Spleen (tissue), 11 donors: ENCODE measurements at regions not wholly inside any gene's neighbourhood (a gene's known extent, or its start where the extent isn't known, plus 50 kb on each side); places are given as distances from the start of the nearest gene placed in this dataset.

Experiments
- DNase-seq: peaks from one replicate; pipeline ENCODE4 v3.0.0-alpha.2; 2020
- H3K27ac ChIP-seq, 8 donors: fragments of 200-600 bp; sonication (generic) in 7 of 8; 1 replicate in 4 of 8; 2 replicates in 4 of 8; pipeline versions ENCODE4 v1.5.0 to v1.8.0; 2016 to 2021; ENCODE audit warnings: inconsistent platforms in 4 of 8, mild to moderate bottlenecking in 4 of 8, moderate library complexity in 1 of 8
- H3K27me3 ChIP-seq, 7 donors: fragments of 200-600 bp; sonication (generic) in 6 of 7; replicated peaks in 1 of 7; 1 replicate in 4 of 7; 2 replicates in 3 of 7; pipeline versions ENCODE4 v1.5.0 to v1.8.0; 2016 to 2021; ENCODE audit warnings: inconsistent platforms in 3 of 7, mild to moderate bottlenecking in 1 of 7
- H3K36me3 ChIP-seq, 6 donors: fragments of 200-600 bp; sonication (generic) in 5 of 6; 1 replicate in 4 of 6; 2 replicates in 2 of 6; pipeline versions ENCODE4 v1.5.0 to v1.8.0; 2016 to 2021; ENCODE audit warnings: inconsistent platforms in 2 of 6
- H3K4me1 ChIP-seq, 6 donors: fragments of 200-600 bp; sonication (generic) in 5 of 6; 1 replicate in 3 of 6; 2 replicates in 3 of 6; pipeline versions ENCODE4 v1.5.0 to v1.8.0; 2016 to 2021; ENCODE audit warnings: inconsistent platforms in 3 of 6
- H3K4me3 ChIP-seq, 8 donors: fragments of 200-600 bp; sonication (generic) in 7 of 8; 1 replicate in 4 of 8; 2 replicates in 4 of 8; pipeline versions ENCODE4 v1.5.0 to v1.8.0; 2016 to 2021; ENCODE audit warnings: inconsistent platforms in 4 of 8, mild to moderate bottlenecking in 4 of 8, moderate library complexity in 2 of 8
- H3K9me3 ChIP-seq, 8 donors: fragments of 200-600 bp; sonication (generic) in 7 of 8; 1 replicate in 4 of 8; 2 replicates in 4 of 8; pipeline versions ENCODE4 v1.5.0 to v1.8.0; 2016 to 2021; ENCODE audit warnings: inconsistent platforms in 4 of 8
- POLR2A ChIP-seq, 3 donors: fragments of 450-650 bp; IDR thresholded peaks; one replicate each; pipeline ENCODE4 v1.5.1; 2017; ENCODE audit warnings: antibody characterized with exemption in 3 of 3, mild to moderate bottlenecking in 1 of 3
- POLR2AphosphoS5 ChIP-seq, 3 donors: sonication (generic); formaldehyde crosslinking; IDR thresholded peaks; one replicate each; pipeline ENCODE4 v1.5.1; 2017; ENCODE audit warnings: antibody characterized with exemption in 3 of 3
- WGBS, 5 donors: extraction: QIAGEN DNeasy Blood & Tissue Kit in 3 of 5; methylation state at CpG; one replicate each; pipeline versions ENCODE4 v1.1.5 to v1.1.7; 2013 to 2018; 5-methylcytosine and 5-hydroxymethylcytosine counted together
- intact Hi-C: fragments of 100-400 bp; cut with DNase I; formaldehyde crosslinking; loops from one replicate; pipeline ENCODE4 v1.15.0; 2023; ENCODE audit warnings: low total_unique reads
- TF ChIP-seq, protein P1 (sequence below), 11 experiments: fragments of 200-600 bp in 7 of 11; fragments of 450-650 bp in 4 of 11; sonication (generic) in 4 of 11; IDR thresholded peaks in 8 of 11; conservative IDR thresholded peaks in 3 of 11; 1 replicate in 7 of 11; 2 replicates in 4 of 11; pipeline versions ENCODE4 v1.4.0 to v1.8.0; 2016 to 2021; ENCODE audit warnings: antibody characterized with exemption in 11 of 11, inconsistent platforms in 4 of 11, mild to moderate bottlenecking in 1 of 11
- donor health status: healthy with polysubstance abuse.
- donor health status: DM: no; HTN: no; CAD: no; lungs with moderate emphysema.
- donor health status: DM: no; HTN: no; CAD: no.
- donor health status: Bipolar disorder and iron deficiency.
- donor health status: healthy.
- donor health status: DM: no; HTN: no; CAD: no.
- donor health status: DM: yes; HTN: yes; CAD: no.

- 70 to 88% (median 75%) methylated on average over 2 of the region's 2 CpGs for WGBS, 5 donors
- intact Hi-C loops: no loop called here
- no peak for DNase-seq
- TF ChIP-seq POLR2AphosphoS5 (IDR thresholded peaks at IDR 0.05) (no peak), POLR2A (IDR thresholded peaks at IDR 0.05) (no peak)
- TF ChIP-seq, protein P1, sequence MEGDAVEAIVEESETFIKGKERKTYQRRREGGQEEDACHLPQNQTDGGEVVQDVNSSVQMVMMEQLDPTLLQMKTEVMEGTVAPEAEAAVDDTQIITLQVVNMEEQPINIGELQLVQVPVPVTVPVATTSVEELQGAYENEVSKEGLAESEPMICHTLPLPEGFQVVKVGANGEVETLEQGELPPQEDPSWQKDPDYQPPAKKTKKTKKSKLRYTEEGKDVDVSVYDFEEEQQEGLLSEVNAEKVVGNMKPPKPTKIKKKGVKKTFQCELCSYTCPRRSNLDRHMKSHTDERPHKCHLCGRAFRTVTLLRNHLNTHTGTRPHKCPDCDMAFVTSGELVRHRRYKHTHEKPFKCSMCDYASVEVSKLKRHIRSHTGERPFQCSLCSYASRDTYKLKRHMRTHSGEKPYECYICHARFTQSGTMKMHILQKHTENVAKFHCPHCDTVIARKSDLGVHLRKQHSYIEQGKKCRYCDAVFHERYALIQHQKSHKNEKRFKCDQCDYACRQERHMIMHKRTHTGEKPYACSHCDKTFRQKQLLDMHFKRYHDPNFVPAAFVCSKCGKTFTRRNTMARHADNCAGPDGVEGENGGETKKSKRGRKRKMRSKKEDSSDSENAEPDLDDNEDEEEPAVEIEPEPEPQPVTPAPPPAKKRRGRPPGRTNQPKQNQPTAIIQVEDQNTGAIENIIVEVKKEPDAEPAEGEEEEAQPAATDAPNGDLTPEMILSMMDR (IDR thresholded peaks at IDR 0.05 in 8 of 11, conservative IDR thresholded peaks at IDR 0.05 in 3 of 11): no peak
- Histone ChIP-seq H3K27ac (no peak overlapping the region), H3K9me3 (peaks cover 0 to 28% (median 23%) of the 10 kb centered on the region in 8 donors), H3K27me3 (peaks cover 0 to 7% (median 0%) of the 10 kb centered on the region in 7 donors), H3K36me3 (no peaks in the 10 kb centered on the region), H3K4me1 (no peaks in the 10 kb centered on the region), H3K4me3 (no peak overlapping the region)
Measured at GRCh38 chr6:21305893-21306332, 287.6 kb upstream of the SOX4 start.

- H3K27ac ChIP-seq: no peak overlapping the region
- H3K36me3 ChIP-seq: no peaks in the 10 kb centered on the region
- H3K9me3 ChIP-seq: peaks cover 0 to 22% (median 19%) of the 10 kb centered on the region in 8 donors
- H3K4me3 ChIP-seq: no peak overlapping the region
- 83 to 94% (median 89%) methylated on average over 4 of the region's 4 CpGs for WGBS, 5 donors
- peaks cover 0 to 7% (median 0%) of the 10 kb centered on the region in 7 donors for H3K27me3 ChIP-seq
- no peak for DNase-seq
- no peaks in the 10 kb centered on the region for H3K4me1 ChIP-seq
- no peak for TF ChIP-seq POLR2A (IDR thresholded peaks at IDR 0.05)
- TF ChIP-seq, protein P1 (IDR thresholded peaks at IDR 0.05 in 8 of 11, conservative IDR thresholded peaks at IDR 0.05 in 3 of 11): no peak
- TF ChIP-seq POLR2AphosphoS5 (IDR thresholded peaks at IDR 0.05): no peak
- intact Hi-C loops: no loop called here
Measured at GRCh38 chr6:21306546-21306945, 287.0 kb upstream of the SOX4 start.

- no peak overlapping the region for H3K4me3 ChIP-seq
- H3K9me3 ChIP-seq: no peaks in the 10 kb centered on the region
- DNase-seq: no peak
- 71 to 81% (median 72%) methylated on average over 11 of the region's 11 CpGs for WGBS, 5 donors
- intact Hi-C loops: no loop called here
- H3K36me3 ChIP-seq: no peaks in the 10 kb centered on the region
- no peak for TF ChIP-seq POLR2A (IDR thresholded peaks at IDR 0.05)
- TF ChIP-seq, protein P1 (IDR thresholded peaks at IDR 0.05 in 8 of 11, conservative IDR thresholded peaks at IDR 0.05 in 3 of 11): no peak
- TF ChIP-seq POLR2AphosphoS5 (IDR thresholded peaks at IDR 0.05): no peak
- no peak overlapping the region for H3K27ac ChIP-seq
- H3K27me3 ChIP-seq: peaks cover 0 to 7% (median 0%) of the 10 kb centered on the region in 7 donors
- no peaks in the 10 kb centered on the region for H3K4me1 ChIP-seq
Measured at GRCh38 chr6:21309807-21310221, 283.7 kb upstream of the SOX4 start.

GRCh38 chr6:21310568-21311140, 282.9 kb upstream of the SOX4 start:
- DNase-seq: no peak
- H3K4me3 ChIP-seq: no peak overlapping the region
- H3K9me3 ChIP-seq: no peaks in the 10 kb centered on the region
- TF ChIP-seq, protein P1 (IDR thresholded peaks at IDR 0.05 in 8 of 11, conservative IDR thresholded peaks at IDR 0.05 in 3 of 11): no peak
- TF ChIP-seq POLR2AphosphoS5 (IDR thresholded peaks at IDR 0.05): no peak
- TF ChIP-seq POLR2A (IDR thresholded peaks at IDR 0.05): no peak
- no peaks in the 10 kb centered on the region for H3K4me1 ChIP-seq
- intact Hi-C loops: no loop called here
- WGBS, 5 donors: 83 to 93% (median 88%) methylated on average over 13 of the region's 13 CpGs
- no peaks in the 10 kb centered on the region for H3K36me3 ChIP-seq
- no peak overlapping the region for H3K27ac ChIP-seq
- H3K27me3 ChIP-seq: peaks cover 0 to 7% (median 0%) of the 10 kb centered on the region in 7 donors
